ENCODE measurements at regions not wholly inside any gene's neighbourhood (a gene's known extent, or its start where the extent isn't known, plus 50 kb on each side); places are given as distances from the start of the nearest gene placed in this dataset.

DNA sequence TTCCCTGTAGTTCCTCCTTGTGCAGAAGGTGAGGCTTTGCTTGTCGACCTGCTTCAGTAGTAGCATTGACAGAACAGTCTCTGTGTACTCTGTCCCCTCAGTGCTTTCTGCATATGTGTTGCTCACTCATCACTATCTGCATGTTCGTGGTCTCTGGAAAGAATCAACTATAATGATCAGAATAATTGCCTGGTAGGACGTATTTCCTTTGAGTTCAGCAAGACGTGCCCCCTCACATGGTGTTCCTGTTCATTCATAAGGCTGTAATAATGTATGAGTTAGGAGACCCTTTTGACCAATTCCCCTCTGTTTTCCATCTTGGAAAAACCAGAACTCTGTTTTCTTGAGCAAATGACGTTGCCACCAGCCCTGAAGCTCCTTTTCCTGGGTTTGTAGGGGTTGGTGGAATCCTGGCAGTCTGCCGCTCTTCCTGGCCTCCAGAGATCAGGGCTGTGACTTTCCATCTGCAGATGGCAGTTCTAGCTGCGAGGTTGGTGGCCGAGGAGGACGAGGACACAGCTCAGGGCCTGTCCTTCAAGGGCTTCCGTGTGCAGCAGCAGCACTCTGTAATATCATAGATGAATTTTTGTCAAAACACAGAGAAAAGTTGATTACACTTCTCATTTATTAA is 61.9 kb downstream of the EXOSC2 start:
- Histone ChIP-seq H3K4me1 (ENCODE audit: low read depth) (peaks cover 8% of the 10 kb centered on the region), H3K36me3 (no peaks in the 10 kb centered on the region), H3K27me3 (no peaks in the 10 kb centered on the region), H3K27ac (no peak overlapping the region), H3K9me3 (ENCODE audit: low read depth) (no peaks in the 10 kb centered on the region), H3K4me3 (no peak overlapping the region)
- no peak for DNase-seq (ENCODE audit: low read depth in 1 of 2, low spot score in 1 of 2)
- TF ChIP-seq, protein P1, sequence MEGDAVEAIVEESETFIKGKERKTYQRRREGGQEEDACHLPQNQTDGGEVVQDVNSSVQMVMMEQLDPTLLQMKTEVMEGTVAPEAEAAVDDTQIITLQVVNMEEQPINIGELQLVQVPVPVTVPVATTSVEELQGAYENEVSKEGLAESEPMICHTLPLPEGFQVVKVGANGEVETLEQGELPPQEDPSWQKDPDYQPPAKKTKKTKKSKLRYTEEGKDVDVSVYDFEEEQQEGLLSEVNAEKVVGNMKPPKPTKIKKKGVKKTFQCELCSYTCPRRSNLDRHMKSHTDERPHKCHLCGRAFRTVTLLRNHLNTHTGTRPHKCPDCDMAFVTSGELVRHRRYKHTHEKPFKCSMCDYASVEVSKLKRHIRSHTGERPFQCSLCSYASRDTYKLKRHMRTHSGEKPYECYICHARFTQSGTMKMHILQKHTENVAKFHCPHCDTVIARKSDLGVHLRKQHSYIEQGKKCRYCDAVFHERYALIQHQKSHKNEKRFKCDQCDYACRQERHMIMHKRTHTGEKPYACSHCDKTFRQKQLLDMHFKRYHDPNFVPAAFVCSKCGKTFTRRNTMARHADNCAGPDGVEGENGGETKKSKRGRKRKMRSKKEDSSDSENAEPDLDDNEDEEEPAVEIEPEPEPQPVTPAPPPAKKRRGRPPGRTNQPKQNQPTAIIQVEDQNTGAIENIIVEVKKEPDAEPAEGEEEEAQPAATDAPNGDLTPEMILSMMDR (IDR thresholded peaks at IDR 0.05; ENCODE audit: low read depth, low read length), result no peak

DNA sequence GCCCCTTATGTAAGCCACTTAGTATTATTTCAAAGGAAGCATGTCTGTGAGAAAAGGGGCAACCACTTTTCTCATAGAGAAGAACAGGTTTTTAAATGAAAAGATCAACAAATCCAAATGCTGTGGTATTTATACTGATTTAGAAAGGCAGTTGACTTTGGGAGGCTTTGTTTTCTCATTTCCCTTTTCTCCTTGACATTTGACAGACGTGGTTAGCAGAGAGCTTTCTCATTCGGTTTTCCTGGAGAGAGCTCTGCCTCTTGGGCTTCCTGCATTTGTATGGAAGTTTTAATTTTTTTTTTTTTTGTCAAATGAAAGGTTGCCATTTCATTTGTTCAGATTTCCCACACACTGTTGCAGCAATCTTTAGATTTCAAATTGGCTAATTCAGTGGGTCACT is 62.5 kb downstream of the EXOSC2 start:
- H3K4me1 ChIP-seq (ENCODE audit: low read depth), result peaks cover 8% of the 10 kb centered on the region
- H3K4me3 ChIP-seq, result no peak overlapping the region
- DNase-seq (ENCODE audit: low read depth in 1 of 2, low spot score in 1 of 2), result no peak
- no peak overlapping the region for H3K27ac ChIP-seq
- no peaks in the 10 kb centered on the region for H3K36me3 ChIP-seq
- H3K27me3 ChIP-seq, result no peaks in the 10 kb centered on the region
- TF ChIP-seq, protein P1 (IDR thresholded peaks at IDR 0.05; ENCODE audit: low read depth, low read length), result no peak
- H3K9me3 ChIP-seq (ENCODE audit: low read depth), result no peaks in the 10 kb centered on the region

- TF ChIP-seq, protein P1 (IDR thresholded peaks at IDR 0.05; ENCODE audit: low read depth, low read length), result no peak
- Histone ChIP-seq H3K36me3 (no peaks in the 10 kb centered on the region), H3K27ac (peak overlapping the region; percentile 29), H3K9me3 (ENCODE audit: low read depth) (no peaks in the 10 kb centered on the region), H3K27me3 (no peaks in the 10 kb centered on the region), H3K4me1 (ENCODE audit: low read depth) (peaks cover 8% of the 10 kb centered on the region), H3K4me3 (no peak overlapping the region)
- DNase-seq (ENCODE audit: low read depth in 1 of 2, low spot score in 1 of 2), result no peak
Observed at GRCh38 chr9:130756455-130757152, 63.0 kb downstream of the EXOSC2 start.

- Histone ChIP-seq H3K4me3 (no peak overlapping the region), H3K4me1 (ENCODE audit: low read depth) (peaks cover 8% of the 10 kb centered on the region), H3K9me3 (ENCODE audit: low read depth) (no peaks in the 10 kb centered on the region), H3K27ac (no peak overlapping the region), H3K36me3 (no peaks in the 10 kb centered on the region), H3K27me3 (no peaks in the 10 kb centered on the region)
- no peak for DNase-seq (ENCODE audit: low read depth in 1 of 2, low spot score in 1 of 2)
- TF ChIP-seq, protein P1 (IDR thresholded peaks at IDR 0.05; ENCODE audit: low read depth, low read length), result no peak
Observed at GRCh38 chr9:130759738-130760137, 66.2 kb downstream of the EXOSC2 start.

- no peak for DNase-seq (ENCODE audit: low read depth in 1 of 2, low spot score in 1 of 2)
- Histone ChIP-seq H3K4me3 (no peak overlapping the region), H3K36me3 (no peaks in the 10 kb centered on the region), H3K9me3 (ENCODE audit: low read depth) (no peaks in the 10 kb centered on the region), H3K27ac (no peak overlapping the region), H3K4me1 (ENCODE audit: low read depth) (peaks cover 19% of the 10 kb centered on the region), H3K27me3 (no peaks in the 10 kb centered on the region)
- TF ChIP-seq, protein P1 (IDR thresholded peaks at IDR 0.05; ENCODE audit: low read depth, low read length), result no peak
Observed at GRCh38 chr9:130763331-130764171, 70.0 kb downstream of the EXOSC2 start.
